ENCODE measurements at regions not wholly inside any gene's neighbourhood (a gene's known extent, or its start where the extent isn't known, plus 50 kb on each side); places are given as distances from the start of the nearest gene placed in this dataset.
"Not testable (repeated sequence)": the region's sequence is repeated elsewhere in the genome, so short reads cannot be mapped to it uniquely, and the experiment has no call there.

DNA sequence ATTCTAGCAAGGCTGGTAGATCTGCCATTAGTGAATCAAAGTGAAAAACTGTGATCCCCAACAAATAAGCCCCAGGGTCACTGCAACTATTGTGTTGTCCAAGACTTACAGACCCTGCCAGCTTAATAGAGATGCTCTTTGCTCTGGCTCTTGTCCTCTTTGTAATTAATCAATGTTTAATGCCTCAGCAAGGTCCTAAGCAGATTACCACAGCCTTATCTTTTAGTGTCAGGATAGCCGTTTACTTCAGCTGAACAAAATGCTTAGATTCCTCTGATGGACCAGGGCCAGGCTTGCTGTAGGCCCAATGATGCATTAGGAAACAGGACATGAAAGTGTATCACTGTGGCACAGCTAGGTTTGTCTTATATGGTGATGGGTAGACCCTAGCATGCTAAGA is 353.3 kb downstream of the HACE1 start:
- DNase-seq (ENCODE audit: low spot score) = no peak

DNA sequence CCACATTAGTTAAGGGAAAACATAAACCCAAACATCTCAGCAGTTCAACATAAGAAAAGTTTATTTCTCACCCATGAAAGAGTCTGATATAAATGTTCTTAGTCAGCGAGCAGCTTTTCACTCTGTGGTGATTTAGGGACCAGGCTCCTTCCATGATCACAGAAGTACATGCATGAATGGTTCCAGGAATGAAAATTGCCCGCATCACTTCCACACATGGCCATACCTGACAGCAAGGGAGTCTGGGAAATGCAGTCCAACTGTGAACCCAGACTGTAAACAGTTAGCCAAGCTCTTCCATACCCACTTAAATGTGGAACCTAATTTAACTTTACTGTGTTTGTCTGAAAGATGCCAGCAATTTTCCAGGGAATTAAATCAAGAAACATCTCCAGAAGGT is 353.9 kb downstream of the HACE1 start:
- no peak for DNase-seq (ENCODE audit: low spot score)

DNA sequence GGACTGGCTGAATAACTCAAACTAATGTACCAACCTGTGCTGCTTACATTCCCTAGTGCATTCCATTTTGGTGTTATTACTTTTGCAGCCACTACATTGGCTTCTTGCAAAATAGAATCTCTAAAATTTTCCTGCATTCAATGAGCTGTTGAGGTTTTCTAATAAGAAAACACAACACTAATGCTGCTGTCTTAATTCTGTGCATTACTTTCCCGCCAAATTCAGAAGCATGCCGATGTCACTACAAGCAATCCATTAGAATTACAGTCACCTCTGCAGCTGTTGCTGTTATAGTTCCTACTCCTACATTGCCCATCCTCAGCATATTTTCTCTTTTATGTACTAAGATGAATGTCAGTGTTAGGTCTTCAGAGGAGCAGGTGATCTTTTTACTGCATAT is 359.5 kb downstream of the HACE1 start:
- no peak for DNase-seq (ENCODE audit: low spot score)

DNA sequence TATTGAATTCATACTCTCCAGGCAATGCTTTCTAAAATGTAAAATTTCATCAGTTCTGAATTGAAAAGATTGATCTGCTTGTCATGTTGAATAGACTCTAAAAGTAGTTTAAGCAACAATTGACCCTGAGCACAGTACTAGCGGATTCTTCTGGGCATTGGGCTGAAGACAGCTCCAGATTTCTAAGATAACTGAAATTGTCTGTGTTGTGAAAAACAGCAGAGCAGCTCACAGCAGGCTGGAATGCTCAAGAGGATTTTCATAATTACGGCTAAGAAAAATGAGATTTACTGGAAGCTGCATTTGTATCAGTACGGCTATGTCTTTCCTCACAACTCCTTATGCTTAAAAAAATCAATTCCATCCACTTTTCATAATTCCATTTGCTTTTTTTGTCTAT is 373.7 kb downstream of the HACE1 start:
- no peak for DNase-seq (ENCODE audit: low spot score)

DNA sequence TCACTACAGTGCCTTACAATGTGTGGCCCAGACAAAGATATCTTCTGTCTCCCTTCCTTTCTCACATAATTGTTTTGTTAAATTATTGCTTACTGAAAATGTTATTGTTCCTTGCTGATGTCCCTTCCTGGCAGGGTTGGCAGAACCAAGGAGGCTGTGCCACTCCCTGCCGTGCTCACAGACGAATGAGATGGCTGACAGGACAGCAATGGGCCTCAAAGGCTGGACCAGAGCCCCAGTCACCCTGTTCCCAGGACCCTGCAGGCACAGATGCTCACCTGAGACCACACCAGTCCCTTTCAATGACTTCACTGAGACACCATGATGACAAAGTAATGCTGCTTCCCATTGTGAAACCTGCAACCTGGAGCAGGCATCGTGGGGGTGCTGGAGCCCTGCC is 375.1 kb downstream of the HACE1 start:
- DNase-seq (ENCODE audit: low spot score) = no peak

DNA sequence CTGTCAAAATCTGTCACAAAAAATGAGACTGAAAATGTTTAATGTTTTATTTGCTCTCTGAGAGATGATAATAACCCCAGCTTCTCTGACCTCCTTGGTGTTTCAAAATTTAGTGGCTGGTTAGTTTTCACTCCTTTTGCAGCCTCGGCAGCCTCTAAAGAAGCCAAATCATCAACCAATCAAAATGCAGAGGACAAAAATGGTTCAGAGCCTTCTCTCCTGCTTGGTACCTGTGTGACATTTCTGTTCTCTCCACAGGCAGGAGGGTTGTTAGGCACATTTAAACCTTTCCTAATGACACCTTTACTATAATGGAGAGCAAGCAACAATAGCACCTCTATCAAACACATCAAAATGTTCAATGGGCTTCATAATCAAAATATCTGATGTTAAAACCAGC is 375.5 kb downstream of the HACE1 start:
- no peak for DNase-seq (ENCODE audit: low spot score)

DNA sequence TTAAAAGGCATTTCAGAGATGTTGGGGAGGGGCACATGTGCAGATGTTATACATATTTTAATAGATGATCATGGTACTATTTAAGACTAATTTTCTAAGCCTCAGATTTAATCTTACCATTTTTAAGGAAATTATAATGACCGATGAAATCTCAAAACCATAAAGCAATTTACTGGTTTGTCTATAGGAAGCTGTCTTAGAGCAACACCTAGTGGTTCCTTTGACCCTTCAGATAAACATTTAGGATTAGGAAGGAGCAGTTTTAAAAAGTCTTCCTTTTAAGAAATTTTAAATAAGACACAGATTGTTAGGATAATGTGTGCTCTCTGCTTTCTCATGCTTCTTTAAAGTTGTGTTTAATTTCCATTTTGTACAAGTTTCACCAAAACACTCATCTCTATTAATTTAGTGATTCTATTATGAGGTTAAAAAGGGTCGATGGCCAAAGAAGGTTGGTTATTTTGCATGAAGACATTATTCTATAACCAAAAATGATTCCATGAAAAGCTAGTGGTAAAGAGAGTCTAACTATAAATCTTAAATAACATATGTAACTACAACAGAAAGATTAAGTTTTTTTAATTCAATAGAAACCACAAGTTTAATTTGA is 376.4 kb downstream of the HACE1 start:
- no peak for DNase-seq (ENCODE audit: low spot score)

DNA sequence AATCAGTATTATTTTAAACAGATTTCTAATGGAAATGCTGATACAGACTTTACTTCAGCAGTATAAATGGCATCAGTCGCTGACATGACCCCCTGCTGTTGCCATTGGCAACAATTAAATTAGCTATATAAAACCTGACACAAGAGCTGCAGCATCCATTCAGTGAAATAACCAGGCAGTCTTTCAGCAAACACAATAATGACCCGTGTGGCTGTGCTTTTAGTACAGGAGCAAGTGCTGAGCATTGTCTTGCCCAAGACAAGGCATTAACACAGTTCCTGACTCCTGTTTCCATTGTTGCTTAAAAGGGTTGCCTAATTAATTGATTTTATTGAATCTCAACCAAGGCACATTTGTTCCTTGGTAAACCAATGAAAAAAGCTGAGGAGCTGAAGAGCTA is 382.1 kb downstream of the HACE1 start:
- DNase-seq (ENCODE audit: low spot score) = no peak

DNA sequence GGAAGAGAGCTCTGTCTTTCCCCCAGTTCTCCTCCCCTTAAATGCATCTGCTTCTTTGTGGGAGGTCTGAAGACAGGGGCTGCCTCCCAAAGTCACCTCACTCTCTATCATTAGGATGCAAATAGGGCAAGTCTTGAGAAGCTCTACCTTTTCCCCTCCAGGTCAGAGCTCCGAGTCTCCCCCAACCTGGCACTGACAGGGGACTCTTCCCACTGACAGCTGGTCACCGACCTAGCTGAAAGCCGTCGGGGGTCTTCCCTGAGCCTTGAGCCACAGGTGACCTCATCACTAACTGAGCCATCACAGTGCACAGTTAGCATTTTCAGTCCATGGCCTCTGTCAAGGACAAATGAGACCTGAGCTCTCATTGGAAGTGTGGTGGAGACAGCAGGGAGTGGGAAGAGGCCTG is 386.7 kb downstream of the HACE1 start:
- DNase-seq (ENCODE audit: low spot score) = no peak

DNA sequence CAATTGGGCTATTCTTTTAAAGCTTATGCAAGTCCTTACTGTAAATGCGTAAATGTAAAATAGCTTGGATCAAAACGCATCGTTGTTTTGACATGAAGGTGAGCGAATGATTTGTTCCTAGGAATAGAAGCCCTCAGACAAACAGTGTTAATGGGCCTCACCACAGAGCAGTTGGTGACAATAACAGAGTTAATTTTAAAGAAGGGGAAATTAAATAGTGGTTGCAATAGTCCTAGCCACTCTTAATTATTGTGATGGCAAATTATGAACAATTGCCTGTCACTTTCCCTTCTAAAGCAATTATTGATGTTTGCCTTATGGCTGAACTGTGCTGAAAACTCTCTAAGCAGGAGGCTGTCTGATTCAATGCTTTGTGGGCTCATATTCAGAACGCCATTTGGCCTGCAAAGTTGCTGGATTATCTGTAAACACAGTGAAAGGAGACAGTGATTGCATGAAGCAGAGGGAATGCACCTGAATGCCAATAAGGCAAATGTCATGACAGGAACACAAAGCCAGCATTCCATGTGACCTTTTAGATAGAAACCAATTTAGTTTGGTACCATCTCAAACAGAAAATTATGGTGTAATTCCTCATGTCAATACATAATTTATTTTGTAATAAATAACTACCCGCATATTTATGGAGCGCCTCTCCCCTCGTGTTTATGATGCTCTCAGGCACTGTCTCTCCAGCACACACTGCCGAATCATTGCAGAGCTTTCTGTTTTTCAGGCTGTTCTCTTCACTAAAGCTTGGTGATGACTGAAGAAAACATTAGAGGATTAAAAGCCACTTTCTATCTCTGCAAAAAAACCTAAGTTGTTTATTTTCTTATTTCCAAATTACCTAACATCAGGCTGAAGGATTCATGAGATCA is 387.5 kb downstream of the HACE1 start:
- no peak for DNase-seq (ENCODE audit: low spot score)

DNA sequence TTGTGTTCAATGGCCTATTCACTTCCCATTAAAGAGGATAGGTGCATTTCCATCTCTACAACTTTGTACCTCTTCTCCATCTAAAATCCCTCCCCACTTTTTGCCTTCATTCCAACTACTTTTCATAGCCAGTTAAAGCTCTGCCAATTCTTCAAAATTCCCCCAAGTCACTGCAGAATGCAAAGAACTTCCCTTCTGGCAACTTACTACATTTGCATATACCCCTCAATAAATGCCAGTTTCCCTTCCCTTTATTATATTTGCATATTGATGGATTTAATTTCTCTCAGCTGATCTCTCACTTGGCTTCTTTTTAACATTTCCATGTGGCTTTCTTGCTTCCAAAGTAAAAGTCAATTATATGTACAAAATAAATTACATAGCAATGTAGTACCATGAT is 393.4 kb downstream of the HACE1 start:
- no peak for DNase-seq (ENCODE audit: low spot score)

DNA sequence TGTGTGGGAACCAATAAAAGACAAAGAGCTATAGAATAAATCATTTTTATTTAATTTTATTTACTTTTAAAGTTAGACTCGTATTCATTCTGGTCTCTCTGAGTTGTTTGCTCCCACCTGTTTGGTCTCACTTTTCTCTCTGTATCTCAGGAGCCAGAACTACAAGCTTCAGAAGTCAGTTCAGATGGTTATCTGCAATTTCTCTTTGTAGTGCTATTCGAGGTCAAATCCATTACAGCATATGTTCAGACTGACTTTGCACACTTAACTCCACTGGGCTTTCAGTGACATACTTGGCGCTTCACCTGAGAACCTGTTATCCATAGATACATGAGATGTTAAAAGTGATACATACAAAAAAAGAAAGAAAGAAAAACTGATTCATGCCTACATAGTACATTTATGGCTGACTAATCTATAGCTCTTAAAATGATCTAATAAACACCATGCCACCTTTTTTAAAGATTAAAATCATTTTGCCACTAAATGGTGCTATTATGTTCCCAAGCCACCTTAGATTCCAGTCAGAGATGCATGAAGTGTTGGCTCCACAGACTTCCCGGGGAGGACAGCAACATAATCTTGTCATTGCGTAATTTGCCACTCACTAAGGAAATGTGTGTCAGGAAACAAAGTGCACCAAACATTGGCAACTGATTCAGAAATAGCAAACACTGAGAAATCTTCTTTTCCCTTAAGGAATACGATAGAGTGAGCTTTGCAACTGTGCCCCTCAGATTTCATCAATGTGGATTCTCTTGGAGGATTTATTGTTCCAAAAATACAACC is 396.7 kb downstream of the HACE1 start:
- DNase-seq (ENCODE audit: low spot score) = no peak

DNA sequence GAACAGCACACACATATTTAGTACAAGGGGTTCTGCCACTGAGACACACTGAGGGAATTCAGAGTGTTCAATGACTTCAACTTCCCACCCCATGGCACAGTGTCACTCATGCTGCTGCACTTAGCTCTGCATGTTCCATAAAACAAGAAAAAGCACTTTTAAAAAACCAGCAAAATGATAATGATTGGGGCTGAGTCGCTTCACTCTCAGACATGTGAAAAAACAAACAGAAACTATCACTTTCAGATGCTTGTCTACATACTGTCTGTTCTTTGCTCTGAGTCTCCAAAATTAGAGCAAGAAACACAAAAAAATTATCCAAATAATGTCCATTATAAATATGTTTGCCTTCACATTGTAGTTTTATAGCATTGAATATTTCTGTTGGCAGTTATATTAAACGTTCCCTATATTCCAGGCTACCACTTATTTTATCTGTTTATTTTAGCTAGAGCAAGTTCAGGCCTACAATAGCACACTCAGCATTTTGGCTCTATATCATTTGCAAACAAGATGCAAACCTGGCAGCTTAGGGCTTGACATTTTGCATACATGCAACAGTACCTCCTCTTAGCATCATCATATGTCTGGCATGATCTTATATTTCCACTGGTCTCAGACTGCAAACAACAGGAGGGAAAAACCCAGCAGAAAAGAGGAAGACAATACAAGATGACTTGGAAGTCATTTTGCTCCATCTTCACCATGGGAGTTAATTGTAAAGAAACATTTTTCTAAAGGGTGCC is 398.8 kb downstream of the HACE1 start:
- no peak for DNase-seq (ENCODE audit: low spot score)

DNA sequence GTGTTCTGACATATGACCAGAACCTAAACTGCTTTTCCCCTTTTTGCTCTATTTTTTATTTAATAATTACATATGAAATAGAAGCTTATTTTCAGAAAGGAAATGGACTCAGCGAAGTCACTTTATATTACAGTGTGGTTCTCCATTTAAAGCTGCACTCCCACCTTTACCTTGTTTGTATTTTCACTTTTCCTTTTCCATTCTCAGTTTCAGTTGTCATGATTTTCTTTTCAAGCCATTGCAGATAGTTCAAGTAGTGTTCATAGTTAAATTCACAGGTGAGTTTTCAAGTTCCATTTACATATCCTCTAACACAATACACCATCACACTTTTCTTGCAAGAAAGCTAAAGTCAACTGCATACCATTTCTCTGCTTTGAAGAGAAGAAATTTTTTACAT is 400.2 kb downstream of the HACE1 start:
- DNase-seq (ENCODE audit: low spot score) = no peak

DNA sequence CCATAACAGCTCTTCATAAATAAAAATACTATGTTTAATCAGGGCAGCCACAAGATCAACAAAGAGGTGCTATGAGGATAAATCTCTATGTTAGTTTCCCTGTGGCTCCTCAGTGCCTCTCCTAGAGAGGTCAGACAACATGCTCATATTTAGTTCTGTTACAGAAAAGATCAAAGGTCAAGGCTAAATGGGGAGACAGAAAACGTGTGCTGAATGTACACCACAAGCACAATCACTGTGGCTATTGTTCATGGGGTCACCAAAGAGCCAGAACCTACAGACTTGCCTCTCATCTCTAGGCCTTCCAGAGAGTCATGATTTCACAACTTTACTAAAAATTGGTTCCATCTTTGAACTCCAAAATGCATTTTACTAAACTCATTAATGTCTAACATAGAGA is 409.8 kb downstream of the HACE1 start:
- DNase-seq (ENCODE audit: low spot score) = no peak

DNA sequence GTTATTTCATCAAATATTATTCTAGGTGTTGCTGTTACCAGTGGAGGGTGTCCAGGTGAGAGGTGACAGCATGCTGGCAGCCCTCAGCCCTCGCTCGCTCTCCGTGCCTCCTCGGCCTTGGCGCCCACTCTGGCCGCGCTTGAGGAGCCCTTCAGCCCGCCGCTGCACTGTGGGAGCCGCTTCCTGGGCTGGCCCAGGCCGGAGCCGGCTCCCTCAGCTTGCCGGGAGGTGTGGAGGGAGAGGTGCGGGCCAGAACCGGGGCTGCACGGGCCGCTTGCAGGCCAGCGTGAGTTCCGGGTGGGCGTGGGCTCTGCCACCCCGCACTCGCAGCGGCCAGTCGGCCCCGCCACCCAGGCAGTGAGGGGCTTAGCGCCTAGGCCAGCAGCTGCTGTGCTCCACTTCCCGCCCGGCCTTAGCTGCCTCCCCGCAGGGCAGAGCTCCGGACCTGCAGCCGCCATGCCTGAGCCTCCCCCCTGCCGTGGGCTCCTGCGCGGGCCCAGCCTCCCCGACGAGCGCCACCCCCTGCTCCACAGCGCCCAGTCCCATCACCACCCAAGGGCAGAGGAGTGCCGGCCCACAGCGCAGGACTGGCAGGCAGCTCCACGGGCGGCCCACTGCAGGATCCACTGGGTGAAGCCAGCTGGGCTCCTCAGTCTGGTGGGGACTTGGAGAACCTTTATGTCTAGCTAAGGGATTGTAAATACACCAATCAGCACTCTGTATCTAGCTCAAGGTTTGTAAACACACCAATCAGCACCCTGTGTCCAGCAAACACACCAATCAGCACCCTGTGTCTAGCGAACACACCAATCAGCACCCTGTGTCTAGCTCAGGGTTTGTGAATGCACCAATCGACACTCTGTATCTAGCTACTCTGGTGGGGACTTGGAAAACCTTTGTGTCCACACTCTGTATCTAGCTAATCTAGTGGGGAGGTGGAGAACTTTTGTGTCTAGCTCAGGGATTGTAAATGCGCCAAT is 413.3 kb downstream of the HACE1 start:
- DNase-seq (ENCODE audit: low spot score) = not testable (repeated sequence)

DNA sequence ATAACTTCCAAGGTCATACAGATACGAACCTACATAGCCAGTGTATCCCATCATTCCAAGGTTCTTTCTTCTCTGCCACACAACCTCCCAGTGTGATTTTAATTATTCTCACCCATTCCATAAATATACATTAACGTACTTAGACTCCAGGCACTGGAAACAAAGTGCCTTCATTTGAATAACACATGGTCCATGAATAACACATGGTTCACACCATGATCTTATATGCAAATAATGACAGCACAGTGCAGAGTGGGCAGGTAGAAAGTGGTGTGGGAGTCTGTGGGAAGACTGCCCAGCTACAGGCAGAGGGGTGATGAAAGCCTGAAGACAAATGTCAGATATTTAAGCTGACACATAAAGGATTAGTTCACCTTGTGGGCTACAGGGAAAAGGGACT is 425.2 kb downstream of the HACE1 start:
- DNase-seq (ENCODE audit: low spot score) = no peak

DNA sequence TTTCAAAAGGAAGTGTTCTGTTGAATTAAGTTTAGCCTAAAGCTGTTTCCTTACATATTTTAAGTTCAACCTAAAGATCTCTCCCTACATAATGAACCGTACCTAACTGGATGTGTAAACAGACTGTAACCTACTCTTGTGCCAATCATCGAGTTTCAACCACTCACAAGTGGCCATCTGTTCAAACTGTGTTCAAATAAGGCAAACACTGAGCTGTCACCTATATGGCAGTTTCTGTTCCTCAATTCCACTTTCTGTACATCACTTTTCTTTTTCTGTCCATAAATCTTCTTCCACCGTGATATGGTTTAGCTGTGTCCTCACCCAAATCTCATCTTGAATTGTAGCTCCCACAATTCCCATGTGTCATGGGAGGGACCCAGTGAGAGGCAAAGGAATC is 428.6 kb downstream of the HACE1 start:
- DNase-seq (ENCODE audit: low spot score) = no peak

DNA sequence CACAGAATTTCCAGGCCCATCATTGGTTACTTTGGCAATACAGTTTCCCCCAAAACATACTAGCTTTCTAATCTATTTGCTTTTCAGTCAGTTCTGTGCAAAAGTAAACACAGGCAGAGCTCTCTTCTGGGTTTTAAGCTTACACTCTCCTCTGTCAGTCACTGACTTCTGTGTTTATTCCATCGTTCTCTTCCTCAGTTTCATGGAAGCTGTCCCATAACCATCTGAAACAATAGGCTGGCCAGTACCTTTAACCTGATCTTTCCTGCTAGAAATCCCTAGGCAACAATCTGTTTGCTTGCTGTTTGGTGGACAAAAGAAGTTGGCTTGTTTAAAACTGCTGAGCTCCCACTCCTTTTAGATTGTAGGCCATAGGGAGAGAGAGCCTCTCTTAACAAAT is 431.5 kb downstream of the HACE1 start:
- DNase-seq (ENCODE audit: low spot score) = no peak

DNA sequence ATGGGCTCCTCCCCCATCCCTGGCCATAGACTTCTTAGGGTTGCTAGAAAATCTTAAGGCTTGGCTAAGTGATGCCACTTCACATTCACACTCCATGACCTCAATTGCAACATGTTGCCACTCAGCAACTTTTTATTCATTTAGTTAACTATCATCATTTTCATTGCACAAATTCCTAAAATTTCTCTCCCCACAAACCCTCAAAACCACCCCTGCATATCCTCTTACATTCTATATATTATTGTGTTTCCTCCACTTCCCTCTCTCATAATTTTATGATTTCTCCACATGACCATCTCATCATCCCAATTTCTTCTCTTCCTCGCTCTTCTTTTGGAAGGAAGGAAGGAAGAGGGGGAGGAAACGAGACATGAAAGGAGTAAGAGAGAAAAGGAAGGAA is 436.0 kb downstream of the HACE1 start:
- no peak for DNase-seq (ENCODE audit: low spot score)

DNA sequence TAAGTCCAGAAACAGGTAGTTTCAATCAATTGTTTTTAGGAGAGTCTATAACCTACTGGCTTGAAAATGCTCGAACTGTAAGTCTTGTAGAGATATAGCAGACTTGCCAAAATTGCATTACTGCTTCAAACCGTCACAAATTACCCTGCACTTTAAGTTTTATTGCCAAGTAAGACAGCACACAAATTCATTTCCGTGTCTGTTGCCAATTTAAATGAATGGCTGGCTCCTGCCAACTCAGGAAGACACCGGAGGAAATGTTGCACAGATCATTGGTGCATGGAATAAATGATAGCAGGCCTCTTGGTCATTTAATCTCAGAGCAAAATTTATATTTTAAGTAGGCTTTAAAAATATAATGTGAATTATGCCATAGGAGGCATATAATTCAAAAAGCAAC is 438.1 kb downstream of the HACE1 start:
- DNase-seq (ENCODE audit: low spot score) = no peak
